ENCODE measurements at regions not wholly inside any gene's neighbourhood (a gene's known extent, or its start where the extent isn't known, plus 50 kb on each side); places are given as distances from the start of the nearest gene placed in this dataset.

DNA sequence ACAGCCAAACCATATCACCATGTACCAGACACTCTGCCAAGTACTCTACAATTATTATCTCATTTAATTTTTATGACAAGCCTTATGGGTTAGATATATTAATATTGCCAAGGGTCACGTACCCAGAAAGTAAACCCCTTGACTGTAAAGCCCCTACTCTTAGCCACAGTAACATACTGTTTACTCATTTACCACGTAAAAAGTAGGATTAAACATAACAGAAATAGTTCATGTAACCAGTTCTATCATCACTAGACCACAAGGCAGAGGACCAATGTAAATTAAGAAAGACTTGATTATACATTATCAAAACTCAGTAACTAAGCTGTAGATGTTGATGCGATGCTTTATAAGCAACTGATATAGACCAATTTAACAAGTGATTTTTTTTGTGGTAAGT is 101.5 kb upstream of the CNTNAP4 start:
- TF ChIP-seq, protein P1, sequence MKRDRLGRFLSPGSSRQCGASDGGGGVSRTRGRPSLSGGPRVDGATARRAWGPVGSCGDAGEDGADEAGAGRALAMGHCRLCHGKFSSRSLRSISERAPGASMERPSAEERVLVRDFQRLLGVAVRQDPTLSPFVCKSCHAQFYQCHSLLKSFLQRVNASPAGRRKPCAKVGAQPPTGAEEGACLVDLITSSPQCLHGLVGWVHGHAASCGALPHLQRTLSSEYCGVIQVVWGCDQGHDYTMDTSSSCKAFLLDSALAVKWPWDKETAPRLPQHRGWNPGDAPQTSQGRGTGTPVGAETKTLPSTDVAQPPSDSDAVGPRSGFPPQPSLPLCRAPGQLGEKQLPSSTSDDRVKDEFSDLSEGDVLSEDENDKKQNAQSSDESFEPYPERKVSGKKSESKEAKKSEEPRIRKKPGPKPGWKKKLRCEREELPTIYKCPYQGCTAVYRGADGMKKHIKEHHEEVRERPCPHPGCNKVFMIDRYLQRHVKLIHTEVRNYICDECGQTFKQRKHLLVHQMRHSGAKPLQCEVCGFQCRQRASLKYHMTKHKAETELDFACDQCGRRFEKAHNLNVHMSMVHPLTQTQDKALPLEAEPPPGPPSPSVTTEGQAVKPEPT (CRISPR knock-in tag; IDR thresholded peaks at IDR 0.05; ENCODE audit: low read depth) = no peak
- TF ChIP-seq ZNF883 (CRISPR knock-in tag; IDR thresholded peaks at IDR 0.05; ENCODE audit: not compliant biosample characterization) = no peak
- TF ChIP-seq, protein P2, sequence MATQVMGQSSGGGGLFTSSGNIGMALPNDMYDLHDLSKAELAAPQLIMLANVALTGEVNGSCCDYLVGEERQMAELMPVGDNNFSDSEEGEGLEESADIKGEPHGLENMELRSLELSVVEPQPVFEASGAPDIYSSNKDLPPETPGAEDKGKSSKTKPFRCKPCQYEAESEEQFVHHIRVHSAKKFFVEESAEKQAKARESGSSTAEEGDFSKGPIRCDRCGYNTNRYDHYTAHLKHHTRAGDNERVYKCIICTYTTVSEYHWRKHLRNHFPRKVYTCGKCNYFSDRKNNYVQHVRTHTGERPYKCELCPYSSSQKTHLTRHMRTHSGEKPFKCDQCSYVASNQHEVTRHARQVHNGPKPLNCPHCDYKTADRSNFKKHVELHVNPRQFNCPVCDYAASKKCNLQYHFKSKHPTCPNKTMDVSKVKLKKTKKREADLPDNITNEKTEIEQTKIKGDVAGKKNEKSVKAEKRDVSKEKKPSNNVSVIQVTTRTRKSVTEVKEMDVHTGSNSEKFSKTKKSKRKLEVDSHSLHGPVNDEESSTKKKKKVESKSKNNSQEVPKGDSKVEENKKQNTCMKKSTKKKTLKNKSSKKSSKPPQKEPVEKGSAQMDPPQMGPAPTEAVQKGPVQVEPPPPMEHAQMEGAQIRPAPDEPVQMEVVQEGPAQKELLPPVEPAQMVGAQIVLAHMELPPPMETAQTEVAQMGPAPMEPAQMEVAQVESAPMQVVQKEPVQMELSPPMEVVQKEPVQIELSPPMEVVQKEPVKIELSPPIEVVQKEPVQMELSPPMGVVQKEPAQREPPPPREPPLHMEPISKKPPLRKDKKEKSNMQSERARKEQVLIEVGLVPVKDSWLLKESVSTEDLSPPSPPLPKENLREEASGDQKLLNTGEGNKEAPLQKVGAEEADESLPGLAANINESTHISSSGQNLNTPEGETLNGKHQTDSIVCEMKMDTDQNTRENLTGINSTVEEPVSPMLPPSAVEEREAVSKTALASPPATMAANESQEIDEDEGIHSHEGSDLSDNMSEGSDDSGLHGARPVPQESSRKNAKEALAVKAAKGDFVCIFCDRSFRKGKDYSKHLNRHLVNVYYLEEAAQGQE (IDR thresholded peaks at IDR 0.05; ENCODE audit: borderline replicate concordance in 1 of 2, low read depth in 1 of 2, low read length in 2 of 2) = no peak
- TF ChIP-seq SCMH1 (CRISPR knock-in tag; IDR thresholded peaks at IDR 0.05; ENCODE audit: borderline replicate concordance) = no peak
- TF ChIP-seq ZKSCAN1 (IDR thresholded peaks at IDR 0.05; ENCODE audit: low read length) = no peak
- intact Hi-C loops (cut with micrococcal nuclease; ENCODE audit: unreplicated experiment) = no loop called here
- no peak overlapping the region for H3K9ac ChIP-seq (ENCODE audit: insufficient read depth, low read depth, low read length)
- DNase-seq (ENCODE audit: low spot score) (no peak), FAIRE-seq (no peak), ATAC-seq (no peak)
- peaks cover 10% of the 10 kb centered on the region; the same call in 1 of the 2 replicates for H3K9me3 ChIP-seq (ENCODE audit: low read length)
- H3K27ac ChIP-seq (ENCODE audit: extremely low read length, insufficient read depth, low read length) = no peak overlapping the region
- no peak overlapping the region for H3K4me2 ChIP-seq (ENCODE audit: low read depth, low read length)
- BruUV-seq (replicated peaks) = no TSS peak
- H2AFZ ChIP-seq (ENCODE audit: low read length) = no peak overlapping the region
- H3K27me3 ChIP-seq (ENCODE audit: control insufficient read depth in 1 of 2, insufficient read depth in 2 of 2, low read length in 2 of 2) = no peaks in the 10 kb centered on the region
- H3K4me3 ChIP-seq (replicated peaks in 1 of 3; ENCODE audit: insufficient read depth in 1 of 3, low read depth in 2 of 3, low read length in 3 of 3) = no peak overlapping the region
- in situ Hi-C loops (cut with HindIII; ENCODE audit: extremely low pct_ligation_motif_present, low pct_unique_long_range_greater_than_20kb) = no loop called here
- no peaks in the 10 kb centered on the region for H4K20me1 ChIP-seq (ENCODE audit: insufficient read depth, low read length)
- no peaks in the 10 kb centered on the region for H3K79me2 ChIP-seq (ENCODE audit: insufficient read depth, low read length)
- H3K4me1 ChIP-seq (ENCODE audit: insufficient read depth, low read length) = no peaks in the 10 kb centered on the region
- WGBS (ENCODE audit: low lambda C conversion rate) = 8% methylated on average over 3 of the region's 3 CpGs
- ChIA-PET POLR2A (no interaction called here), CTCF (ENCODE audit: low intra/inter-chr PET ratio, low total read pairs) (no interaction called here)
- H3K36me3 ChIP-seq (replicated peaks in 1 of 2; ENCODE audit: control insufficient read depth in 1 of 2, insufficient read depth in 2 of 2, low read length in 2 of 2) = no peaks in the 10 kb centered on the region

All from HepG2 (cell line).